K562 (cell line): ENCODE measurements at regions not wholly inside any gene's neighbourhood (a gene's known extent, or its start where the extent isn't known, plus 50 kb on each side); places are given as distances from the start of the nearest gene placed in this dataset.

ENCODE experiments used
- ATAC-seq: fragments of 200-7000 bp; cut with Tn5 transposase; 3 replicates; pipeline ENCODE4 v1.9.1; 2020; ENCODE audit warnings: moderate library complexity
- BruUV-seq: library from RNA; stranded (reverse); fragments of 400-500 nt; replicated peaks from 2 replicates; lab custom pipeline; 2021; lab: Mats Ljungman, UMichigan
- CTCF ChIA-PET: fragments of 300-600 bp; formaldehyde crosslinking; extraction: SDS; loops from one replicate; lab custom pipeline; 2021; ENCODE audit warnings: low intra/inter-chr PET ratio; lab: Yijun Ruan, JAX
- POLR2A ChIA-PET: fragments of 300-600, 350-650 bp; sonication (Branson Sonifier 250); formaldehyde crosslinking; extraction: SDS; loops from one replicate; lab custom pipeline; 2021; ENCODE audit warnings: antibody characterized with exemption, inconsistent platforms; lab: Yijun Ruan, JAX
- DNase-seq, 4 experiments: peaks; one replicate each; pipeline versions ENCODE4 v3.0.0 to v3.0.0-alpha.2; 2011 to 2018; ENCODE audit warnings: low spot score in 3 of 4, mixed read lengths in 3 of 4; ENCODE audit errors: extremely low read depth in 1 of 4
- FAIRE-seq: peaks from 2 replicates; lab custom pipeline; 2011; peaks lifted over from hg19 to GRCh38; lab: Jason Lieb, UNC
- H2AFZ ChIP-seq: 2 replicates; pipeline ENCODE4 v1.6.0; 2011; ENCODE audit warnings: low read depth, low read length, control low read depth, inconsistent platforms
- H3K27ac ChIP-seq: fragments of 200-600 bp; 3 replicates; pipeline ENCODE4 v1.8.0; 2011; ENCODE audit warnings: low read depth, mild to moderate bottlenecking, control low read depth, inconsistent platforms, low read length, moderate library complexity, mixed read lengths; ENCODE audit errors: extremely low read depth
- H3K27me3 ChIP-seq, 2 experiments: fragments of 300-600 bp in 1 of 2; 2 replicates in 1 of 2; 3 replicates in 1 of 2; pipeline versions ENCODE4 v1.6.0 to v1.8.0; 2011; ENCODE audit warnings: inconsistent platforms in 2 of 2, low read length in 2 of 2, mild to moderate bottlenecking in 1 of 2, mixed read lengths in 1 of 2, moderate library complexity in 1 of 2; ENCODE audit not compliant: control insufficient read depth in 2 of 2, insufficient read depth in 2 of 2
- H3K36me3 ChIP-seq: fragments of 300-600 bp; 3 replicates; pipeline ENCODE4 v1.8.0; 2011; ENCODE audit warnings: mild to moderate bottlenecking, low read length, inconsistent platforms; ENCODE audit not compliant: control insufficient read depth, insufficient read depth
- H3K4me1 ChIP-seq, 2 experiments: fragments of 200-600 bp in 1 of 2; replicated peaks in 1 of 2; 2 replicates in 1 of 2; 3 replicates in 1 of 2; pipeline versions ENCODE4 v1.5.1 to v1.8.0; 2011; ENCODE audit warnings: inconsistent platforms in 2 of 2, low read length in 2 of 2, mild to moderate bottlenecking in 1 of 2, mixed read lengths in 1 of 2, moderate library complexity in 1 of 2; ENCODE audit not compliant: control insufficient read depth in 2 of 2, insufficient read depth in 2 of 2
- H3K4me2 ChIP-seq: 2 replicates; pipeline ENCODE4 v1.6.1; 2011; ENCODE audit warnings: low read length, control low read depth, inconsistent platforms, mixed read lengths; ENCODE audit not compliant: insufficient read depth
- H3K4me3 ChIP-seq: fragments of 200-600 bp; sonication (generic), shearing (Covaris generic); 2 replicates; pipeline ENCODE4 v1.5.1; 2016; ENCODE audit warnings: control low read depth, inconsistent platforms
- H3K79me2 ChIP-seq: fragments of 200-600 bp; 3 replicates; pipeline ENCODE4 v1.8.0; 2011; ENCODE audit warnings: low read length, inconsistent platforms; ENCODE audit not compliant: control insufficient read depth, insufficient read depth
- H3K9ac ChIP-seq, 2 experiments: 2 replicates each; pipeline versions ENCODE4 v1.6.0 to v1.6.1; 2011; ENCODE audit warnings: low read depth in 2 of 2, low read length in 2 of 2, control low read depth in 1 of 2, inconsistent platforms in 1 of 2, mild to moderate bottlenecking in 1 of 2, mixed read lengths in 1 of 2; ENCODE audit not compliant: insufficient read depth in 1 of 2
- H3K9me1 ChIP-seq: one replicate; pipeline ENCODE4 v1.6.0; 2011; ENCODE audit warnings: inconsistent platforms, mild to moderate bottlenecking, low read length, moderate library complexity; ENCODE audit not compliant: control insufficient read depth, insufficient read depth
- H3K9me3 ChIP-seq: replicated peaks from 2 replicates; pipeline ENCODE4 v1.5.1; 2011; ENCODE audit warnings: low read depth, low read length, inconsistent platforms; ENCODE audit not compliant: control insufficient read depth, insufficient read depth
- H4K20me1 ChIP-seq: replicated peaks from 2 replicates; pipeline ENCODE4 v1.6.1; 2011; ENCODE audit warnings: low read length, inconsistent platforms, mixed read lengths; ENCODE audit not compliant: control insufficient read depth, insufficient read depth
- ARNT ChIP-seq, 2 experiments: fragments of 450-650 bp; IDR thresholded peaks; 2 replicates each; pipeline ENCODE4 v1.6.1; 2016; ENCODE audit warnings: mild to moderate bottlenecking in 1 of 2
- MIER1 ChIP-seq: fragments of 450-650 bp; IDR thresholded peaks from 2 replicates; pipeline ENCODE4 v1.6.1; 2016; ENCODE audit warnings: antibody characterized with exemption, mild to moderate bottlenecking, low read depth
- RHOXF2B ChIP-seq: fragments of 250-450 bp; sonication (Bioruptor Pico); conservative IDR thresholded peaks from 2 replicates; pipeline ENCODE4 v1.5.1; 2021
- XRCC5 ChIP-seq: fragments of 200-400 bp; formaldehyde crosslinking; IDR thresholded peaks from 2 replicates; pipeline ENCODE4 v1.6.1; 2017; ENCODE audit warnings: low read depth, mild to moderate bottlenecking, low read length
- ZNF274 ChIP-seq: IDR thresholded peaks from 2 replicates; pipeline ENCODE4 v1.6.1; 2011; ENCODE audit warnings: low read depth, mild to moderate bottlenecking, low read length, moderate library complexity, borderline replicate concordance
- ZNF639 ChIP-seq, 2 experiments: fragments of 200-800 bp in 1 of 2; sonication (Bioruptor generic) in 1 of 2; sonication (generic) in 1 of 2; formaldehyde crosslinking in 1 of 2; IDR thresholded peaks in 1 of 2; conservative IDR thresholded peaks in 1 of 2; 2 replicates each; pipeline versions ENCODE4 v1.5.0 to v1.6.1; 2016 to 2020; ENCODE audit warnings: missing compliant biosample characterization in 1 of 2, missing genetic modification characterization in 1 of 2, missing genetic modification reagents in 1 of 2
- ZNF655 ChIP-seq: fragments of 250-450 bp; sonication (Bioruptor Pico); IDR thresholded peaks from 2 replicates; pipeline ENCODE4 v1.5.0; 2021
- ZNF766 ChIP-seq: fragments of 200-800 bp; sonication (Bioruptor generic); conservative IDR thresholded peaks from 2 replicates; pipeline ENCODE4 v1.6.1; 2016; ENCODE audit warnings: missing genetic modification characterization, missing compliant biosample characterization
- WGBS: fragments of 100-300 bp; shearing (Covaris generic); methylation state at CpG from one replicate; pipeline ENCODE4 v1.1.6; 2016; ENCODE audit warnings: low coverage, mixed read lengths; ENCODE audit not compliant: insufficient coverage; ENCODE audit errors: missing lambda C conversion rate; 5-methylcytosine and 5-hydroxymethylcytosine counted together
- in situ Hi-C: fragments of 300-500 bp; cut with MboI; formaldehyde crosslinking; loops from 4 replicates; pipeline ENCODE4 v1.15.0; 2018; ENCODE audit warnings: inconsistent platforms, mixed read lengths
- intact Hi-C: fragments of 100-400 bp; cut with micrococcal nuclease; formaldehyde crosslinking; loops from 2 replicates; pipeline ENCODE4 v1.14.2; 2022

- Histone ChIP-seq H3K4me3 (no peak overlapping the region), H3K9me1 (no peaks in the 10 kb centered on the region), H3K79me2 (no peaks in the 10 kb centered on the region), H3K27ac (0 out of 3 replicates have a peak overlapping the region, but pooled peaks have one; percentile 26), H3K9ac (no peak overlapping the region), H3K9me3 (no peaks in the 10 kb centered on the region), H4K20me1 (no peaks in the 10 kb centered on the region), H3K36me3 (no peaks in the 10 kb centered on the region), H3K4me2 (no peak overlapping the region), H3K4me1 (peaks cover 12 to 18% of the 10 kb centered on the region in 2 experiments; a peak in 3 of 5 replicates), H3K27me3 (no peaks in the 10 kb centered on the region), H2AFZ (no peak overlapping the region)
- no peak for DNase-seq
- 73% methylated on average over 6 of the region's 7 CpGs for WGBS
- intact Hi-C loops, result no loop called here
- CTCF ChIA-PET, result interaction anchor here (0.6 kb wide), 1 partner anchor 19 kb away, joined by 3 read pairs; no protein-coding TSS in a partner anchor
- POLR2A ChIA-PET, result interaction anchor here (0.9 kb wide), 1 partner anchor 70 kb away, joined by 3 read pairs; no protein-coding TSS in a partner anchor
- FAIRE-seq, result no peak
- no TSS peak for BruUV-seq
- ATAC-seq, result no peak
- no peak for TF ChIP-seq MIER1
- no peak for TF ChIP-seq ZNF655 (CRISPR knock-in tag)
- no peak for TF ChIP-seq XRCC5
- no peak for TF ChIP-seq RHOXF2B (CRISPR knock-in tag)
- TF ChIP-seq ARNT (IDR thresholded peaks at IDR 0.05), result no peak
- no peak for TF ChIP-seq ZNF766 (CRISPR knock-in tag)
- TF ChIP-seq ZNF639 (CRISPR knock-in tag; conservative IDR thresholded peaks at IDR 0.05 in 1 of 2, IDR thresholded peaks at IDR 0.05 in 1 of 2), result no peak
- TF ChIP-seq ZNF274, result no peak
- in situ Hi-C loops, result no loop called here
Measured at GRCh38 chrX:40449396-40449795, 131.4 kb upstream of the ATP6AP2 start.
